ENCODE measurements at regions not wholly inside any gene's neighbourhood (a gene's known extent, or its start where the extent isn't known, plus 50 kb on each side); places are given as distances from the start of the nearest gene placed in this dataset.
A peak's percentile ranks its signal among the peaks of the same experiment; 100 is the strongest.
"Not testable (repeated sequence)": the region's sequence is repeated elsewhere in the genome, so short reads cannot be mapped to it uniquely, and the experiment has no call there.

DNA sequence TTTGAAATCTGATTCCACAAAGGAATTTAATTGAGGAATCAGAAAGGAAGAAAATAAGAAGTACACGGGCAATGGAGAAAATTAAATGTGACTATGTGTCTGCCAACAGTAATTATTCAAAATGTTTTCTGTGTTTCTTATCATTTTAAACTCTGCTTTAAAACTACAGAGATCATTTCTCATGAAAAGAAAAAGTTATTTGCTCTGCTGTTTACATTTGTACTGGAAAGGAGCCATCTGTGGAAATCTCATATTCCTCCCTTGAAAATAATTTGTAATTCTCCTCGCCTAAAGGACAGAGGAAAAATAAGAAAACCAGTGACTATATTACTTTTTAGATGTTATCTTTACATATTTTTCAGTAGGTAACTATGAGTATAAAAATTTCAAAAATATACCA, 181.9 kb upstream of the MEIS1 start:
- in situ Hi-C loops (cut with MboI; ENCODE audit: low pct_unique_long_range_greater_than_20kb in 2 of 9, low sequenced_read_pairs in 9 of 9, unreplicated experiment in 9 of 9) = no loop called here
- Histone ChIP-seq H3K4me1 (replicated peaks in 1 of 2) (peaks cover 9 to 17% of the 10 kb centered on the region in 2 donors), H3K27ac (no peak overlapping the region), H3K4me3 (no peak overlapping the region)
- WGBS, 10 experiments = 6 to 100% (median 76%) methylated on average over 1 to 2 of the region's 2 CpGs
- no peak for ATAC-seq (replicated peaks in 6 of 8)

DNA sequence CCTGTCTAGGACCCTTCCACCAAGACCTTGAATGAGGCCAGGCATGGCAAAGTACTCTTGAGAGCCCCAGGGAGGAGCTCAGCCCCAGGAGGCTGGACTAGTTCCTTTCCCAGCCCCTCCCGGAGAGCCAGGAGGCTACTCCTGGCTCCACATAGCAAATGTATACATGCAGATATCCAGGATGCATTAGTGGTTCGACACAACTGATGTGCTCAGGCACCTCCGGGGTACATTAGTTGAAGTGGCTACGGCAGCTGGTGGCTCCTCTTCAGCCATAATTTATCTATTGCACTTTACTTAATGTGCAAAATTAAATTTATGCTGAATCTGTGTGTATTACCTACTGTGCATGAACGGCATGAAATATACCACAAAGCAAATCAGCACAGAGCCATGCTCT, 182.8 kb upstream of the MEIS1 start:
- H3K4me1 ChIP-seq (replicated peaks in 1 of 2) = peaks cover 9 to 17% of the 10 kb centered on the region in 2 donors
- H3K4me3 ChIP-seq = no peak overlapping the region
- in situ Hi-C loops (cut with MboI; ENCODE audit: low pct_unique_long_range_greater_than_20kb in 2 of 9, low sequenced_read_pairs in 9 of 9, unreplicated experiment in 9 of 9) = no loop called here
- peak overlapping the region in 1 of 2 donors; percentile 44 for H3K27ac ChIP-seq
- 0 to 100% (median 70%) methylated on average over 1 to 4 of the region's 5 CpGs; no CpG with 5 or more reads in 1 of the 10 experiments for WGBS, 10 experiments
- ATAC-seq (replicated peaks in 6 of 8) = peak in 6 of 8 experiments; percentile 23 to 97 (median 66)

DNA sequence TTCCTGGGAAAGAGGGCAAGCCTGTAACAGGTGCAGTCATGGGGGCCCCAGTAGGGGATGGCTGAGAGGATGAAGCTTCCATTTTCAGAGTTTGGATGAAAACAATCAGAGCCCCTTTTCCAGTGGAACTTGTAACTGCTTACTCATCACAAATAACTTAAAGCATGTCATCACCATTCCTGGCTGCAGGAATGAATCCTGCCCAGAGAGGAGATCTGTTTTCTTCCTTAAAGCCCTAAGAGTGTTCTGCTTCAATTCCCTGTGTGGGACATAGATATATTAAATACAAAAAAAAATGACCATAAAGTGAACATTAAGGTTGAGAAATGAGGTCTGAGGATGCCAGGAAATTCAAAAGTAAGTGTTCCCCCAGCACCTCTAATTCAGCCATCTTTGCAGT, 183.4 kb upstream of the MEIS1 start:
- ATAC-seq (replicated peaks in 6 of 8) = peak in 3 of 8 experiments; percentile 3 to 35 (median 18)
- Histone ChIP-seq H3K4me3 (no peak overlapping the region), H3K4me1 (replicated peaks in 1 of 2) (peaks cover 9 to 17% of the 10 kb centered on the region in 2 donors), H3K27ac (peak overlapping the region in 1 of 2 donors; percentile 44)
- in situ Hi-C loops (cut with MboI; ENCODE audit: low pct_unique_long_range_greater_than_20kb in 2 of 9, low sequenced_read_pairs in 9 of 9, unreplicated experiment in 9 of 9) = no loop called here

DNA sequence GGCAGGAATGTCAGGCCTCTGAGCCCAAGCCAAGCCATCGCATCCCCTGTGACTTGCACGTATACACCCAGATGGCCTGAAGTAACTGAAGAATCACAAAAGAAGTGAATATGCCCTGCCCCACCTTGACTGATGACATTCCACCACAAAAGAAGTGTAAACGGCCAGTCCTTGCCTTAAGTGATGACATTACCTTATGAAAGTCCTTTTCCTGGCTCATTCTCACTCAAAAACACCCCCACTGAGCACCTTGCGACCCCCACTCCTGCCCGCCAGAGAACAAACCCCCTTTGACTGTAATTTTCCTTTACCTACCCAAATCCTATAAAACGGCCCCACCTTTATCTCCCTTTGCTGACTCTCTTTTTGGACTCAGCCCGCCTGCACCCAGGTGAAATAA, 185.8 kb upstream of the MEIS1 start:
- in situ Hi-C loops (cut with MboI; ENCODE audit: low pct_unique_long_range_greater_than_20kb in 2 of 9, low sequenced_read_pairs in 9 of 9, unreplicated experiment in 9 of 9); ATAC-seq (replicated peaks in 6 of 8); H3K27ac ChIP-seq; H3K4me3 ChIP-seq: not testable (repeated sequence)
- WGBS, 10 experiments = 80% methylated on average over 1 of the region's 7 CpGs; no CpG with 5 or more reads in 9 of the 10 experiments
- H3K4me1 ChIP-seq (replicated peaks in 1 of 2) = peaks cover 9 to 17% of the 10 kb centered on the region in 2 donors

DNA sequence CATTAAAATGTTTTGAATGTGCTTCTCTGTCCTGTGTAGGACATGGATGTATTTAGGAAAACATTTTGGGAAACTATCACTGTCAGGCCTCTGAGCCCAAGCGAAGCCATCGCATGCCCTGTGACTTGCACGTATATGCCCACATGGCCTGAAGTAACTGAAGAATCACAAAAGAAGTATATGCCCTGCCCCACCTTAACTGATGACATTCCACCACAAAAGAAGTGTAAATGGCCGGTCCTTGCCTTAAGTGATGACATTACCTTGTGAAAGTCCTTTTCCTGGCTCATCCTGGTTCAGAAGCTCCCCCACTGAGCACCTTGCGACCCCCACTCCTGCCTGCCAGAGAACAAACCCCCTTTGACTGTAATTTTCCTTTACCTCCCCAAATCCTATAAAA, 191.1 kb upstream of the MEIS1 start:
- WGBS, 10 experiments = 100% methylated on average over 2 of the region's 5 CpGs; no CpG with 5 or more reads in 9 of the 10 experiments
- H3K27ac ChIP-seq; ATAC-seq (replicated peaks in 6 of 8); H3K4me3 ChIP-seq; in situ Hi-C loops (cut with MboI; ENCODE audit: low pct_unique_long_range_greater_than_20kb in 2 of 9, low sequenced_read_pairs in 9 of 9, unreplicated experiment in 9 of 9): not testable (repeated sequence)
- peaks cover 13 to 20% of the 10 kb centered on the region in 2 donors for H3K4me1 ChIP-seq (replicated peaks in 1 of 2)

DNA sequence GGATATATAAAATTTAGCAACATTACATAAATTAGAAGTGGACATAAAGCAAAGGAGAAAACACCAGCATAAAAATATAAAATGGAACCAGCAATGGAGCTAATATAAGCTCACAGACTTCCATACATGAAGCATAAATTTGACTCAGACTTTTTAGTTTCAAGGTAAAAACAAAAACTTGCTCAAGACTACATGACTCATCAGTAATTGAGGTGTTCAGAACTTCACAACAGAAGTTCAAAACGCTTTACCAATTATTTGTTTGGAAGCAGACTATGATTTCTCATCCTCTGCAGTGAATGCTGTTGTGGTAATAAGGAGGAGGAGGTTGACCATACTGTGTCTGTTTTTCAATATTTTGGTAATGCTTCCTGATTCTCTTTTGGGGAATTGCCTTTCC, 192.0 kb upstream of the MEIS1 start:
- WGBS, 10 experiments = 0 to 80% (median 36%) methylated on average over 1 of the region's 1 CpG; no CpG with 5 or more reads in 6 of the 10 experiments
- H3K27ac ChIP-seq; in situ Hi-C loops (cut with MboI; ENCODE audit: low pct_unique_long_range_greater_than_20kb in 2 of 9, low sequenced_read_pairs in 9 of 9, unreplicated experiment in 9 of 9); ATAC-seq (replicated peaks in 6 of 8); H3K4me3 ChIP-seq: not testable (repeated sequence)
- H3K4me1 ChIP-seq (replicated peaks in 1 of 2) = peaks cover 13 to 20% of the 10 kb centered on the region in 2 donors

DNA sequence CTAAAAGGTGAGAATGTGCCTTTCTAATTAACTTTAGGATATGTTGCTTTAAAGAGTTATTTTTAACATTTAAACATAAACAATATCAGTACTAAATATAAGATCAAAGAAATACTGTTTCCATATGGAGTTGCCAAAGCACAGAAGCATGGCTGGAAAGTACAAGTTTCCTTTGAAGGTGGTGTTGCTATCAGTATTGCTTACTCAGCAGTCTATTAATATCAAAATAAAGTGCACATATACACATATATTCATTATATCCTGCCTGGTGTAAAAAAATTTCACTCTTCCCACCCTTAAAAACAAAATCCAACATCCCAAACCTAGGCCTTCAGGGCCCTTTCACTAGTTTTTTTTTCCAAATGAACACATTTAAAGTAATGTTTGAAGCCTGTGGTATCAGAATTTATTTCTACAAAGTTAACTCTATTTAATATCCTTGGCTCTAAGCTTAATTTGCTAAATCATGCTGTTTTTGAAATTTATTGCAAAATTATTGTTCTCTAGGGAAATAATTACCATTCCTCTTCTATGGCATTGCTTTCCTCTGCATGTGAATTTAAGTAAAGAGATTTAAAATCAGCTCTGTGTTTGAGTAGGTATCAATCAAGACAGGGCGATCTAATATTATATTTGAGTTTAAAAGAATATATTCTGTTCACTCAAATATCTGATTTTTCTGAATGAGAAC, 192.7 kb upstream of the MEIS1 start:
- Histone ChIP-seq H3K27ac (no peak overlapping the region), H3K4me3 (no peak overlapping the region), H3K4me1 (replicated peaks in 1 of 2) (peaks cover 14 to 20% of the 10 kb centered on the region in 2 donors)
- in situ Hi-C loops (cut with MboI; ENCODE audit: low pct_unique_long_range_greater_than_20kb in 2 of 9, low sequenced_read_pairs in 9 of 9, unreplicated experiment in 9 of 9) = no loop called here
- peak in 1 of 8 experiments; percentile 40 for ATAC-seq (replicated peaks in 6 of 8)
- WGBS, 10 experiments = 7 to 89% (median 66%) methylated on average over 1 of the region's 1 CpG; no CpG with 5 or more reads in 2 of the 10 experiments

DNA sequence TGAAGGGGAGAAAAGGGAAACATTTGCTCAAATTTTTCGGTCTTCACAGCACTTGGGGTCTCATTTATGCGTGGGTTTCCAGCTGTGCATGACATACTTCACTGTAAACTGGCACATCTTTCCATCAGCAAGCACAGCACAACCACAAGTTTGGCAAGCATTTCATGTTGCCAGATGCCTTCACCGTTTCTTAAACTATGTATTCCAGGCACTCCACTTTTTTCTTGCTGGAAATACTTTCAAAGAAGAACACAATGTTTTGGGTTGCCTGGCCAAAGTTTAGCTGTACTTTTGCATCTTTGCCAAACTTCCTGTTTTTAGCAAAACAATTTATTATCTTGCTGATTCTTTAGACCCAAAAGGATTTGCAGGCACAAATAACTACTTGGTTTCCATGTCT, 194.6 kb upstream of the MEIS1 start:
- in situ Hi-C loops (cut with MboI; ENCODE audit: low pct_unique_long_range_greater_than_20kb in 2 of 9, low sequenced_read_pairs in 9 of 9, unreplicated experiment in 9 of 9) = no loop called here
- WGBS, 10 experiments = 0 to 93% (median 63%) methylated on average over 1 to 3 of the region's 3 CpGs; no CpG with 5 or more reads in 1 of the 10 experiments
- H3K4me3 ChIP-seq = no peak overlapping the region
- H3K27ac ChIP-seq = no peak overlapping the region
- ATAC-seq (replicated peaks in 6 of 8) = no peak
- H3K4me1 ChIP-seq (replicated peaks in 1 of 2) = peaks cover 16 to 20% of the 10 kb centered on the region in 2 donors

DNA sequence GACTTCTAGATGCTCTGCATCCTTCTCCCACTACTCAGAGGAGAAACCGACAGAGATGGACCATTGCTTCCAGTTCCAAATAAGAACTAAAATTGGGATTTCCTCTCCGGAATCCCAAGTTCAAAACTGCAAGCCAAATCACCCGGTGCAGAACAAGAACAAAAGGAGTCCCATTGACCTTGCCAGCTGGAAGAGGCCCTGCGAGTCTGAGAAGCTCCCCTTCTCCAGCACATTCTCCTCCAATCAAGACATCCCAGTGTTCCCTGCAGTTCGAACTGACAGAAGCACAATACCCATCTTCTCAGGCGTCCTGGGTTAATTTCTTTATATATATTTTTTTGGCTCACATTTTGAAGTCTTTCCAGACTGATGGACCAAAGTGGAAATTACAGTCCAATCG, 195.3 kb upstream of the MEIS1 start:
- 0 to 100% (median 80%) methylated on average over 1 to 7 of the region's 7 CpGs; no CpG with 5 or more reads in 1 of the 10 experiments for WGBS, 10 experiments
- peaks cover 16 to 20% of the 10 kb centered on the region in 2 donors for H3K4me1 ChIP-seq (replicated peaks in 1 of 2)
- H3K4me3 ChIP-seq = no peak overlapping the region
- H3K27ac ChIP-seq = no peak overlapping the region
- no peak for ATAC-seq (replicated peaks in 6 of 8)
- in situ Hi-C loops (cut with MboI; ENCODE audit: low pct_unique_long_range_greater_than_20kb in 2 of 9, low sequenced_read_pairs in 9 of 9, unreplicated experiment in 9 of 9) = no loop called here

DNA sequence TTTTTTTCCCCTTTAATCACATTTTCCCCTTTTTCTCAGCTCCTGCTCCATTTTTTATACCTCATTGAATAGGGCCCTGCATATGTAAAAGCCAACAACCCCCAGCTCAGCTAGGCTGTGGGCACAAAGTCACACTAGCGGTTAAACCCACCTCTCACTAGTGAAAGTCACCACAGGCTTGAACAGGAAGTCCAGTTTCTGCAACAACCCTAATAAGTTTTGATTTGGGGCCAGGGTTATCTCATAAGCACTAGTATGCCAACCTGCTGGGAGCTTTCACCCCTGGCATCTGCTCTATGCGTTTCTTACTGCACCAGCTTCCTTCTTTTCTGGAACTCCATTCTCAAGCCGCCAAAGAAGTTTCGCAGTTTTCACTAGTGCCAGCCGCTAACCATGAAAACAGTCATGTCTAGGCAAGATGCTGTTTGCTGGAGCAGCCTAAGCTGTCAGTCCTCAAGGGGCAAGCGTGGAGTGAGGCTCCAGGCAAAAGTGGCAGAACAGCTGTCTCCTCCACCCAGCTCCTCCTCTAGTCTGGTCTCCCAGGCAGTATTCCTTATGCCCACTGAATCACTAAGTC, 197.0 kb upstream of the MEIS1 start:
- 0 to 100% (median 96%) methylated on average over 1 to 5 of the region's 6 CpGs; no CpG with 5 or more reads in 4 of the 10 experiments for WGBS, 10 experiments
- no peak overlapping the region for H3K4me3 ChIP-seq
- H3K4me1 ChIP-seq (replicated peaks in 1 of 2) = peaks cover 16 to 20% of the 10 kb centered on the region in 2 donors
- ATAC-seq (replicated peaks in 6 of 8) = no peak
- in situ Hi-C loops (cut with MboI; ENCODE audit: low pct_unique_long_range_greater_than_20kb in 2 of 9, low sequenced_read_pairs in 9 of 9, unreplicated experiment in 9 of 9) = no loop called here
- no peak overlapping the region for H3K27ac ChIP-seq

DNA sequence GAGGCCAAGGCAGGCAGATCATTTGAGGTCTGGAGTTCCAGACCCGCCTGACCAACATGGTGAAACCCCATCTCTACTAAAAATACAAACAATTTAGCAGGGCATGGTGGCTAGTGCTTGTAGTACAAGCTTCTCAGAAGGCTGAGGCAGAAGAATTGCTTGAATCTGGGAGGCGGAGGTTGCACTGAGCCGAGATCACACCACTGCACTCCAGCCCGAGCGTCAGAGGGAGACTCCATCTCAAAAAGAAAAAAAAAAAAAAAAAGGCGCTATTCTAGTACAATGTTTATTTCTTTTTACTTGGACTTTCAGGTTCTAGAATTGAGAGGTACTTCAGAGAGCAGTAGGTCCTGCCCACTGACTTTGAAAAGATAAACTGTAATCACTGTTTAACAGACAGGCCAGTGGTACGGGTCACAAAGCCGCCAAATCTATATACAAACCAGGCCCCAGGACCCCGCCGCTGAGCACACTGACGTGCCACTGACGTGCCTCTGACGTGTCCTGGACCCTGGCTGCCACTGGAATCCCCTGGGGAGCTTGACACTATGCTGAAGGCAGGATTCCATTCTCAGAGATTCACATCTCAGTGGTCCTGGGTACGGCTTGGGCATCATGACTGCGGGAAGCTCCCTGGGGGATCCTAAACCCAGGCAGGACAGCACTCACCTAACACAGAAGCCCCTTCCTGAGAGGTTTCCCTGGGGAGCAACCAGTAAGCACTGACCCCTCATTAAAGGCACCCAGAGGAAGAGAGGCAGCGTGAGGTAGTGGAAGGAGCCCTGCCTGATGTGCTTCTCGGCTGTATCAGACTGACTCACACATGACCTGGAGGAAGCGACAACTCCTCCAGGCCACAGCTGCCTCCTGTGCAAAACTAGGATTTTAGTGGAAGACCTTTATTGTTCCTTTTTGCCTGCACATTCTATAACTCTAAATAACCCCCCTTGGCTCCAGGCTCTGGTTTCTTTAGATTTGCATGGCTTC, 197.8 kb upstream of the MEIS1 start:
- Histone ChIP-seq H3K4me1 (replicated peaks in 1 of 2) (peaks cover 12 to 16% of the 10 kb centered on the region in 2 donors), H3K27ac (peak overlapping the region in 1 of 2 donors; percentile 14), H3K4me3 (no peak overlapping the region)
- 40 to 100% (median 83%) methylated on average over 1 to 9 of the region's 18 CpGs; no CpG with 5 or more reads in 1 of the 10 experiments for WGBS, 10 experiments
- in situ Hi-C loops (cut with MboI; ENCODE audit: low pct_unique_long_range_greater_than_20kb in 2 of 9, low sequenced_read_pairs in 9 of 9, unreplicated experiment in 9 of 9) = no loop called here
- peak in 5 of 8 experiments; percentile 60 to 75 (median 70) for ATAC-seq (replicated peaks in 6 of 8)

DNA sequence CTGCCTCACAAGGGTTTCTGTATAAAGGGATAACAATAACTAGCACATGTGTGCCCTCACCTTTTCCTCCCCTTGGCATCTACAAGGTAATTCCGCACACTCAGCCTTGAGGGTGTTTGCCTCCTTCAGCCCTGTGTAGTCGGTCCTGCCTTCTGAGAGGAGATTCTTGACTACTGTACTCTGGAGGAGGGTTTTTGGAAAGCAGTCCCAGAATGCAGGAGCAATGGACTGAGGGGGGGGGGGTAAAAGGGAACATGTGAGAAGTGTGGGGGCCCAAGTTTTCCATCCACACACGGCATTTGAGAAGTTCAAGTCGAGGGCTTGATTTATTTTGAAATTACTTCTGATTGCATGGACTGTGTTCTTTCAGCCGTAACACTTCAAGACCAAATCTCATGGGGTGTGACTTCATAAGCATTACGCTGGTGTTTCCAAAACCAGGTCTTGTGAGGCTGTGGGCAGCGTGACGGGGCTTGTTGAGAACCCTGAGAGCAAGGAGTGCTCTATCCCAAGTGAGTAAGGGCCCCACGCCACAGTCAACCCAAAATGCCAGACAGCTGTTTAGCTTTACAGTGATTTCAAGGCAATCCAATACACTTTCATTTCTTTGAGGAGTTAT, 198.7 kb upstream of the MEIS1 start:
- no peak overlapping the region for H3K4me3 ChIP-seq
- peaks cover 3 to 9% of the 10 kb centered on the region in 2 donors for H3K4me1 ChIP-seq (replicated peaks in 1 of 2)
- ATAC-seq (replicated peaks in 6 of 8) = no peak
- WGBS, 10 experiments = 0 to 100% (median 92%) methylated on average over 1 to 6 of the region's 9 CpGs; no CpG with 5 or more reads in 1 of the 10 experiments
- no peak overlapping the region for H3K27ac ChIP-seq
- in situ Hi-C loops (cut with MboI; ENCODE audit: low pct_unique_long_range_greater_than_20kb in 2 of 9, low sequenced_read_pairs in 9 of 9, unreplicated experiment in 9 of 9) = no loop called here

All from motor neuron (in vitro differentiated cells).